Astrocyte (in vitro differentiated cells and primary cell): ENCODE measurements at regions not wholly inside any gene's neighbourhood (a gene's known extent, or its start where the extent isn't known, plus 50 kb on each side); places are given as distances from the start of the nearest gene placed in this dataset.

Experiments
- DNase-seq: peaks from one replicate; pipeline ENCODE4 v3.0.0-alpha.2; 2010; ENCODE audit warnings: low read depth
- FAIRE-seq: peaks from 2 replicates; lab custom pipeline; 2011; peaks lifted over from hg19 to GRCh38; lab: Jason Lieb, UNC
- H2AFZ ChIP-seq: 2 replicates; pipeline ENCODE4 v1.6.0; 2012; ENCODE audit warnings: low read depth, low read length, inconsistent platforms
- H3K27ac ChIP-seq: 2 replicates; pipeline ENCODE4 v1.5.1; 2011; ENCODE audit warnings: low read depth, low read length, inconsistent platforms
- H3K27me3 ChIP-seq: 2 replicates; pipeline ENCODE4 v1.6.0; 2011; ENCODE audit warnings: low read length, inconsistent platforms; ENCODE audit not compliant: insufficient read depth
- H3K36me3 ChIP-seq: 2 replicates; pipeline ENCODE4 v1.5.1; 2011; ENCODE audit warnings: low read length, inconsistent platforms; ENCODE audit not compliant: insufficient read depth
- H3K4me1 ChIP-seq: 2 replicates; pipeline ENCODE4 v1.5.1; 2011; ENCODE audit warnings: low read length, inconsistent platforms; ENCODE audit not compliant: insufficient read depth
- H3K4me2 ChIP-seq: 2 replicates; pipeline ENCODE4 v1.6.0; 2012; ENCODE audit warnings: low read length, inconsistent platforms
- H3K4me3 ChIP-seq: 2 replicates; pipeline ENCODE4 v1.5.1; 2011; ENCODE audit warnings: low read depth, mild to moderate bottlenecking, low read length, inconsistent platforms; ENCODE audit not compliant: insufficient read depth
- H3K79me2 ChIP-seq: 2 replicates; pipeline ENCODE4 v1.6.0; 2012; ENCODE audit warnings: mild to moderate bottlenecking, low read length, inconsistent platforms; ENCODE audit not compliant: insufficient read depth
- H3K9ac ChIP-seq: 2 replicates; pipeline ENCODE4 v1.6.0; 2012; ENCODE audit warnings: mild to moderate bottlenecking, low read length, inconsistent platforms
- H3K9me3 ChIP-seq: 2 replicates; pipeline ENCODE4 v1.5.1; 2012; ENCODE audit warnings: low read depth, mild to moderate bottlenecking, low read length, inconsistent platforms; ENCODE audit not compliant: insufficient read depth
- H4K20me1 ChIP-seq: 2 replicates; pipeline ENCODE4 v1.6.0; 2012; ENCODE audit warnings: low read length, inconsistent platforms; ENCODE audit not compliant: insufficient read depth
- H3K27ac Mint-ChIP-seq: one replicate; pipeline ENCODE4 v1.8.0; 2021; ENCODE audit warnings: mild to moderate bottlenecking, mixed read lengths; ENCODE audit not compliant: unreplicated experiment
- H3K27me3 Mint-ChIP-seq: one replicate; pipeline ENCODE4 v1.8.0; 2021; ENCODE audit warnings: low read depth, mixed read lengths; ENCODE audit not compliant: unreplicated experiment
- H3K36me3 Mint-ChIP-seq: one replicate; pipeline ENCODE4 v1.8.0; 2021; ENCODE audit warnings: low read depth, mixed read lengths; ENCODE audit not compliant: unreplicated experiment
- H3K4me1 Mint-ChIP-seq: one replicate; pipeline ENCODE4 v1.8.0; 2021; ENCODE audit warnings: low read depth, mixed read lengths; ENCODE audit not compliant: unreplicated experiment
- H3K4me3 Mint-ChIP-seq: one replicate; pipeline ENCODE4 v1.8.0; 2021; ENCODE audit warnings: mild to moderate bottlenecking, moderate library complexity, mixed read lengths; ENCODE audit not compliant: unreplicated experiment
- H3K9me3 Mint-ChIP-seq: one replicate; pipeline ENCODE4 v1.8.0; 2021; ENCODE audit warnings: mild to moderate bottlenecking, mixed read lengths; ENCODE audit not compliant: unreplicated experiment
- CTCF ChIP-seq: IDR thresholded peaks from 2 replicates; pipeline ENCODE4 v1.5.1; 2011; ENCODE audit warnings: low read depth, mild to moderate bottlenecking, inconsistent platforms, low read length, moderate library complexity; ENCODE audit not compliant: insufficient read depth
- EZH2 ChIP-seq: IDR thresholded peaks from 2 replicates; pipeline ENCODE4 v1.6.1; 2012; ENCODE audit warnings: mild to moderate bottlenecking, low read length, inconsistent platforms; ENCODE audit not compliant: insufficient read depth

- H3K4me3 Mint-ChIP-seq = no peak overlapping the region
- Histone ChIP-seq H3K27ac (peak overlapping the region; percentile 53), H3K36me3 (no peaks in the 10 kb centered on the region), H3K27me3 (peaks cover 10% of the 10 kb centered on the region), H3K4me1 (peaks cover 29% of the 10 kb centered on the region), H3K9ac (peak overlapping the region; percentile 35), H3K4me3 (no peak overlapping the region), H2AFZ (no peak overlapping the region), H3K9me3 (peaks cover under 1% of the 10 kb centered on the region), H3K79me2 (no peaks in the 10 kb centered on the region), H3K4me2 (no peak overlapping the region), H4K20me1 (no peaks in the 10 kb centered on the region)
- H3K36me3 Mint-ChIP-seq = peaks cover 5% of the 10 kb centered on the region
- peak overlapping the region; percentile 90 for H3K27ac Mint-ChIP-seq
- no peaks in the 10 kb centered on the region for H3K27me3 Mint-ChIP-seq
- FAIRE-seq = no peak
- no peak for DNase-seq
- no peak for TF ChIP-seq CTCF
- no peak for TF ChIP-seq EZH2
- peaks cover 2% of the 10 kb centered on the region for H3K9me3 Mint-ChIP-seq
- H3K4me1 Mint-ChIP-seq = peaks cover 60% of the 10 kb centered on the region
These were observed 177.5 kb downstream of the ANAPC1 start for GRCh38 chr2:111706481-111707001.

- DNase-seq (no peak), FAIRE-seq (no peak)
- Mint-ChIP-seq H3K4me3 (no peak overlapping the region), H3K27me3 (peaks cover 7% of the 10 kb centered on the region), H3K4me1 (peaks cover 49% of the 10 kb centered on the region), H3K27ac (no peak overlapping the region), H3K36me3 (peaks cover 5% of the 10 kb centered on the region), H3K9me3 (peaks cover 7% of the 10 kb centered on the region)
- H3K4me2 ChIP-seq = no peak overlapping the region
- H3K27me3 ChIP-seq = peaks cover 10% of the 10 kb centered on the region
- H3K4me3 ChIP-seq = no peak overlapping the region
- peaks cover 5% of the 10 kb centered on the region for H3K9me3 ChIP-seq
- H2AFZ ChIP-seq = no peak overlapping the region
- peaks cover 29% of the 10 kb centered on the region for H3K4me1 ChIP-seq
- no peak overlapping the region for H3K27ac ChIP-seq
- H3K79me2 ChIP-seq = no peaks in the 10 kb centered on the region
- no peak overlapping the region for H3K9ac ChIP-seq
- H3K36me3 ChIP-seq = no peaks in the 10 kb centered on the region
- TF ChIP-seq EZH2 (no peak), CTCF (no peak)
- no peaks in the 10 kb centered on the region for H4K20me1 ChIP-seq
These were observed 176.3 kb downstream of the ANAPC1 start for GRCh38 chr2:111707700-111708099.

DNA sequence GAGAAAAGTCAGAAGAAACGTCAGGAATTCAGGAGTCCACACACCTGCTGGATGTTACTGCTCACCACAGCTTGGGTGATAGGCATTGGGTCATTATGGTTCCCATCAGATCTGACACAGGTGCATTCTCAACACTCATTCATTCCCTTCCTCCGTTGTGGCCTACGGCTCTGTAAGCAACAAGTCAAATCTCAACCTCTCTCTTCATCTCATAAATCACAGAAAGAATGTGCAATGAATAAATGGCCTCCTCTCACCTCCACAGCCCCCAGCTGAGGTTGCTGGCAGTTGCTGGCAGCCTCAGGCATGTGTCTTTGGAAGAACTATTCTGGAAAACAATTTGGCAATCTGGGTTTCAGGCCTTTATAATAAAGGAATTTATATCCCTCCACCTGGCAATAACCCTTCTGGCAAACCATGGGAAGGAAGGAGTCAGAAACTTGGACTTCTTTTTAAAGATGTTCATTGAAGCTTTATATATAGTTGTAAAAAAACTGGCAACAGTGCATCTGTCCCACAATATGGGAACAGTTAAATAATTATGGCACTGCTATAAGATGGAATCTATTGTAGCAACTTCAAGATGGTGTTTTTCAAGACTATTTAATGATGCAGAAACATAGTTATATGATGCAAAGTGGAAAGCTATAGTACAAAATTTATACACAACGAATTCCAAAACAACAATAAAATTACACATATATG is 175.4 kb downstream of the ANAPC1 start:
- H3K36me3 ChIP-seq = no peaks in the 10 kb centered on the region
- H2AFZ ChIP-seq = no peak overlapping the region
- H3K27me3 ChIP-seq = peaks cover 10% of the 10 kb centered on the region
- H3K4me2 ChIP-seq = no peak overlapping the region
- peaks cover 5% of the 10 kb centered on the region for H3K9me3 ChIP-seq
- no peak overlapping the region for H3K9ac ChIP-seq
- DNase-seq = peak; percentile 57
- H3K4me3 ChIP-seq = no peak overlapping the region
- no peak for FAIRE-seq
- H3K4me1 ChIP-seq = peaks cover 27% of the 10 kb centered on the region
- no peak for TF ChIP-seq CTCF
- TF ChIP-seq EZH2 = no peak
- H3K4me1 Mint-ChIP-seq = peaks cover 44% of the 10 kb centered on the region
- peaks cover 7% of the 10 kb centered on the region for H3K9me3 Mint-ChIP-seq
- H3K36me3 Mint-ChIP-seq = peaks cover 5% of the 10 kb centered on the region
- peak overlapping the region; percentile 17 for H3K27ac Mint-ChIP-seq
- no peak overlapping the region for H3K4me3 Mint-ChIP-seq
- no peaks in the 10 kb centered on the region for H4K20me1 ChIP-seq
- no peaks in the 10 kb centered on the region for H3K79me2 ChIP-seq
- no peak overlapping the region for H3K27ac ChIP-seq
- H3K27me3 Mint-ChIP-seq = peaks cover 7% of the 10 kb centered on the region
